ENCODE measurements at regions not wholly inside any gene's neighbourhood (a gene's known extent, or its start where the extent isn't known, plus 50 kb on each side); places are given as distances from the start of the nearest gene placed in this dataset.

GRCh38 chr1:216804111-216804510 is 80.9 kb upstream of the ESRRG start:
- TF ChIP-seq CTCF (conservative IDR thresholded peaks at IDR 0.05; ENCODE audit: low read length) = no peak
- TF ChIP-seq EZH2phosphoT487 (IDR thresholded peaks at IDR 0.05; ENCODE audit: borderline replicate concordance) = no peak

All from Loucy (cell line).